Keratinocyte (primary cell): ENCODE measurements at regions not wholly inside any gene's neighbourhood (a gene's known extent, or its start where the extent isn't known, plus 50 kb on each side); places are given as distances from the start of the nearest gene placed in this dataset.

Source experiments
- DNase-seq: peaks from one replicate; pipeline ENCODE4 v3.0.0-alpha.2; 2011; ENCODE audit warnings: low read depth, missing footprints, low spot score
- FAIRE-seq: peaks from 2 replicates; lab custom pipeline; 2011; peaks lifted over from hg19 to GRCh38; lab: Jason Lieb, UNC
- H2AFZ ChIP-seq: 2 replicates; pipeline ENCODE4 v1.6.0; 2012; ENCODE audit warnings: low read length, control low read depth, inconsistent platforms; ENCODE audit not compliant: control insufficient read depth
- H3K27ac ChIP-seq: 2 replicates; pipeline ENCODE4 v1.5.1; 2011; ENCODE audit warnings: low read length; ENCODE audit not compliant: control insufficient read depth, insufficient read depth
- H3K27me3 ChIP-seq: 3 replicates; pipeline ENCODE4 v1.6.0; 2011; ENCODE audit warnings: low read length; ENCODE audit not compliant: control insufficient read depth, insufficient read depth; ENCODE audit errors: extremely low read depth
- H3K36me3 ChIP-seq, 2 experiments: 2 replicates in 1 of 2; 3 replicates in 1 of 2; pipeline ENCODE4 v1.5.1; 2011; ENCODE audit warnings: low read length in 2 of 2, mild to moderate bottlenecking in 1 of 2; ENCODE audit not compliant: control insufficient read depth in 2 of 2, insufficient read depth in 2 of 2; ENCODE audit errors: extremely low read depth in 1 of 2
- H3K4me1 ChIP-seq: 3 replicates; pipeline ENCODE4 v1.5.1; 2011; ENCODE audit warnings: low read length; ENCODE audit not compliant: control insufficient read depth, insufficient read depth; ENCODE audit errors: extremely low read depth
- H3K4me2 ChIP-seq: 3 replicates; pipeline ENCODE4 v1.6.0; 2011; ENCODE audit warnings: low read depth, low read length; ENCODE audit not compliant: control insufficient read depth, insufficient read depth; ENCODE audit errors: extremely low read depth
- H3K4me3 ChIP-seq, 3 experiments: fragments of 200-600 bp in 1 of 3; sonication (generic) in 1 of 3; 2 replicates in 2 of 3; 3 replicates in 1 of 3; pipeline ENCODE4 v1.5.1; 2011 to 2016; ENCODE audit warnings: low read length in 3 of 3, mild to moderate bottlenecking in 3 of 3, control low read depth in 2 of 3, inconsistent platforms in 1 of 3, low read depth in 1 of 3, mixed read lengths in 1 of 3, mixed run types in 1 of 3, moderate library complexity in 1 of 3; ENCODE audit not compliant: control insufficient read depth in 2 of 3, insufficient read depth in 2 of 3; ENCODE audit errors: extremely low read depth in 1 of 3
- H3K79me2 ChIP-seq: 2 replicates; pipeline ENCODE4 v1.6.0; 2012; ENCODE audit warnings: low read length; ENCODE audit not compliant: control insufficient read depth, insufficient read depth
- H3K9ac ChIP-seq: 3 replicates; pipeline ENCODE4 v1.6.0; 2011; ENCODE audit warnings: low read length; ENCODE audit not compliant: control insufficient read depth, insufficient read depth; ENCODE audit errors: extremely low read depth
- H3K9me1 ChIP-seq: 3 replicates; pipeline ENCODE4 v1.6.0; 2011; ENCODE audit warnings: low read length; ENCODE audit not compliant: control insufficient read depth, insufficient read depth; ENCODE audit errors: extremely low read depth
- H3K9me3 ChIP-seq: 2 replicates; pipeline ENCODE4 v1.5.1; 2012; ENCODE audit warnings: low read depth, low read length; ENCODE audit not compliant: control insufficient read depth
- H4K20me1 ChIP-seq: 3 replicates; pipeline ENCODE4 v1.6.0; 2011; ENCODE audit warnings: low read length; ENCODE audit not compliant: control insufficient read depth, insufficient read depth; ENCODE audit errors: extremely low read depth
- EZH2 ChIP-seq: IDR thresholded peaks from one replicate; pipeline ENCODE4 v1.6.1; 2012; ENCODE audit warnings: inconsistent platforms, mild to moderate bottlenecking, low read length, moderate library complexity
- dilution Hi-C: fragments of 300-500 bp; cut with MboI; formaldehyde crosslinking; loops from one replicate; pipeline ENCODE4 v1.7.0; 2020; ENCODE audit warnings: low sequenced_read_pairs; ENCODE audit not compliant: extremely low pct_ligation_motif_present
- TF ChIP-seq, protein P1 (sequence below), 3 experiments: IDR thresholded peaks in 1 of 3; conservative IDR thresholded peaks in 1 of 3; optimal IDR thresholded peaks in 1 of 3; 2 replicates in 2 of 3; 3 replicates in 1 of 3; pipeline versions ENCODE3 to v1.5.1; 2011; ENCODE audit warnings: low read length in 3 of 3, mild to moderate bottlenecking in 3 of 3, moderate library complexity in 2 of 3, control low read depth in 1 of 3, inconsistent platforms in 1 of 3; ENCODE audit not compliant: insufficient read depth in 2 of 3; ENCODE audit errors: extremely low read depth in 1 of 3

DNA sequence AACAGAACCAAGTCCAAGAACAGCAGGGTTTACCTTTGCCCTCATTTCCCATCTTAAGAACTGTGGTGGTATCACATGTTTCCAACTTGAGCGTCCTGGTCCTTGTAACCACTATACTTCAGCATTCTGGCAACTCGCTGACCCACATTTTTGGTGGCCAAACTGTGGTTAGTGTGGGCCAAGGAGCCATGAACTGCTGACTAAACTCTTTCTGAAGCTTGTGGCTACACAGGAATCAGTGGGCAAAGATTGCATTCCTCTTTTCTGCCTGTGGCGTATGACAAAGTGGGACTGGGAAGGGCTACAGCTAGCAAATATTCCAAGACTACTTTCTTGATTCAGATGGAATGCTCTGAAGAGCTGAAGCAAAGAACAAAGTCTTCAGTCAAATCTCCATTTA lies 106.3 kb upstream of the MID1 start:
- H3K4me2 ChIP-seq, result no peak overlapping the region
- no peaks in the 10 kb centered on the region for H3K9me1 ChIP-seq
- DNase-seq (no peak), FAIRE-seq (no peak)
- no peak overlapping the region for H3K9ac ChIP-seq
- no peak for TF ChIP-seq EZH2
- TF ChIP-seq, protein P1, sequence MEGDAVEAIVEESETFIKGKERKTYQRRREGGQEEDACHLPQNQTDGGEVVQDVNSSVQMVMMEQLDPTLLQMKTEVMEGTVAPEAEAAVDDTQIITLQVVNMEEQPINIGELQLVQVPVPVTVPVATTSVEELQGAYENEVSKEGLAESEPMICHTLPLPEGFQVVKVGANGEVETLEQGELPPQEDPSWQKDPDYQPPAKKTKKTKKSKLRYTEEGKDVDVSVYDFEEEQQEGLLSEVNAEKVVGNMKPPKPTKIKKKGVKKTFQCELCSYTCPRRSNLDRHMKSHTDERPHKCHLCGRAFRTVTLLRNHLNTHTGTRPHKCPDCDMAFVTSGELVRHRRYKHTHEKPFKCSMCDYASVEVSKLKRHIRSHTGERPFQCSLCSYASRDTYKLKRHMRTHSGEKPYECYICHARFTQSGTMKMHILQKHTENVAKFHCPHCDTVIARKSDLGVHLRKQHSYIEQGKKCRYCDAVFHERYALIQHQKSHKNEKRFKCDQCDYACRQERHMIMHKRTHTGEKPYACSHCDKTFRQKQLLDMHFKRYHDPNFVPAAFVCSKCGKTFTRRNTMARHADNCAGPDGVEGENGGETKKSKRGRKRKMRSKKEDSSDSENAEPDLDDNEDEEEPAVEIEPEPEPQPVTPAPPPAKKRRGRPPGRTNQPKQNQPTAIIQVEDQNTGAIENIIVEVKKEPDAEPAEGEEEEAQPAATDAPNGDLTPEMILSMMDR (optimal IDR thresholded peaks at IDR 0.05 in 1 of 3, IDR thresholded peaks at IDR 0.05 in 1 of 3, conservative IDR thresholded peaks at IDR 0.05 in 1 of 3; ENCODE audit: extremely low read depth in 1 of 3, insufficient read depth in 2 of 3, low read length in 3 of 3), result no peak
- H3K79me2 ChIP-seq, result no peaks in the 10 kb centered on the region
- no peaks in the 10 kb centered on the region for H3K36me3 ChIP-seq
- H3K4me3 ChIP-seq, result no peak overlapping the region
- H3K27me3 ChIP-seq, result no peaks in the 10 kb centered on the region
- H2AFZ ChIP-seq, result no peak overlapping the region
- dilution Hi-C loops, result no loop called here
- no peaks in the 10 kb centered on the region for H3K9me3 ChIP-seq
- no peak overlapping the region for H3K27ac ChIP-seq
- H4K20me1 ChIP-seq, result no peaks in the 10 kb centered on the region
- no peaks in the 10 kb centered on the region for H3K4me1 ChIP-seq

DNA sequence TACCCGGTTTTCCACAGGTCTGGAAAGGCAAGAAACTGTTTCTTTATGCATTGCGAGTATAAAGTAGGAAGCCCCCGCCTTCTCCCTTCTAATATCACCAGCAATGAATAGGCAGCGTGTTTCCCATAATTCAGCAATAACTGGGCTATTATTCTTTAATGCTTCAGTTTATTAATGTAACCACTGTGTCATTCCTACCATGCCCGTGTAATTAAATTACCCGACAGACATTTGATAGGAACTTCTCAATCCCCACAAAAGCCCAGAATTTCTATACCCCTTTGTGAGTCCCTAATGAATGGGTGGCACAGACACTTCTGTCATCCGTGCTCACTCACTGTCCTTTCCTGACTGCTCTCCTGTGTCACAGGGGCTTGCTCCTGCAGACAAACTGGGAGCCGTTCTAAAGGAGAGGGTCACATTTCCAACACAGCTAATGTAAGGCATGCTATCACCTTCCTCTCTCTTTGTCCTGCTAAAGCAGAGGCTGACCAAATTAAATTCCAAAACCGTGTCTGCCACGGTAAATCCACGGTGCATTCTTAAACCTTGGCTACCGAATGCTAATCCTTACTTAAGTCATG lies 108.5 kb upstream of the MID1 start:
- no peaks in the 10 kb centered on the region for H3K9me1 ChIP-seq
- no peak overlapping the region for H3K4me3 ChIP-seq
- H3K9ac ChIP-seq, result no peak overlapping the region
- DNase-seq (no peak), FAIRE-seq (no peak)
- H3K27ac ChIP-seq, result no peak overlapping the region
- no peaks in the 10 kb centered on the region for H3K9me3 ChIP-seq
- no peaks in the 10 kb centered on the region for H4K20me1 ChIP-seq
- TF ChIP-seq, protein P1 (optimal IDR thresholded peaks at IDR 0.05 in 1 of 3, IDR thresholded peaks at IDR 0.05 in 1 of 3, conservative IDR thresholded peaks at IDR 0.05 in 1 of 3; ENCODE audit: extremely low read depth in 1 of 3, insufficient read depth in 2 of 3, low read length in 3 of 3), result no peak
- no peak for TF ChIP-seq EZH2
- H3K4me1 ChIP-seq, result no peaks in the 10 kb centered on the region
- dilution Hi-C loops, result no loop called here
- no peaks in the 10 kb centered on the region for H3K27me3 ChIP-seq
- H3K79me2 ChIP-seq, result no peaks in the 10 kb centered on the region
- no peak overlapping the region for H2AFZ ChIP-seq
- H3K4me2 ChIP-seq, result no peak overlapping the region
- H3K36me3 ChIP-seq, result no peaks in the 10 kb centered on the region
